ENCODE measurements at regions not wholly inside any gene's neighbourhood (a gene's known extent, or its start where the extent isn't known, plus 50 kb on each side); places are given as distances from the start of the nearest gene placed in this dataset.

GRCh38 chr5:93791518-93791972, 50.1 kb upstream of the POU5F2 start:
- TF ChIP-seq CTCF (IDR thresholded peaks at IDR 0.05) (no peak), EZH2 (IDR thresholded peaks at IDR 0.05; ENCODE audit: borderline replicate concordance, insufficient read depth, low read depth, low read length, poor library complexity, severe bottlenecking) (no peak)

All from B cell (primary cell).